ENCODE measurements at regions not wholly inside any gene's neighbourhood (a gene's known extent, or its start where the extent isn't known, plus 50 kb on each side); places are given as distances from the start of the nearest gene placed in this dataset.

- no peak for ATAC-seq (ENCODE audit: insufficient number of reproducible peaks, low FRiP score, low read depth)
- no peak overlapping the region for H3K27ac ChIP-seq
- H3K4me3 ChIP-seq: no peak overlapping the region
- H3K36me3 ChIP-seq: no peaks in the 10 kb centered on the region
- H3K9me3 ChIP-seq: no peaks in the 10 kb centered on the region
- no peak for DNase-seq (ENCODE audit: low spot score)
- TF ChIP-seq CTCF (IDR thresholded peaks at IDR 0.05): no peak
- no peaks in the 10 kb centered on the region for H3K27me3 ChIP-seq (replicated peaks; ENCODE audit: insufficient read depth)
- no peaks in the 10 kb centered on the region for H3K4me1 ChIP-seq (ENCODE audit: control insufficient read depth in 1 of 2, low read depth in 2 of 2)
Observed at GRCh38 chr12:5247144-5247543, 184.8 kb upstream of the NTF3 start.

DNA sequence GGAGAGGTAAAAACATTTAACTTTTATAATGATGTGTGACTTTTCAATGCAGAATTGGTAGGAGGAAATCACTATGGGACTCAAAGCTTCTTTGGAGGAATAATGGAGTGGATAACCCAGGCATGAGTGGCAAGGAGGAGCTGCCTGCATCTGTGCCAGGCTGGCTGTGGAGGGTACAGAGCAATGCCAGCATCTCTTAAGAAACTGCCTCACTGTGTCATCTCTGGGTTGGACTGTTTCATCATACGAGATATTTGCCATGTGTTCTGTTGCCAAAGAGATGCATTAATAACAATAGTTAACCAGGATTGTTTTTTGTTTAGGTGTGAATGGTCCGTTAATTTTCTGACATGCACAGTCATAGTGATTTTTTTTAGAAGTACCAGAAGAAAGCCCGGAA is 183.7 kb upstream of the NTF3 start:
- TF ChIP-seq CTCF (IDR thresholded peaks at IDR 0.05): no peak
- Histone ChIP-seq H3K9me3 (no peaks in the 10 kb centered on the region), H3K4me3 (no peak overlapping the region), H3K4me1 (ENCODE audit: control insufficient read depth in 1 of 2, low read depth in 2 of 2) (no peaks in the 10 kb centered on the region), H3K27me3 (replicated peaks; ENCODE audit: insufficient read depth) (no peaks in the 10 kb centered on the region), H3K36me3 (no peaks in the 10 kb centered on the region), H3K27ac (no peak overlapping the region)
- DNase-seq (ENCODE audit: low spot score): no peak
- no peak for ATAC-seq (ENCODE audit: insufficient number of reproducible peaks, low FRiP score, low read depth)

DNA sequence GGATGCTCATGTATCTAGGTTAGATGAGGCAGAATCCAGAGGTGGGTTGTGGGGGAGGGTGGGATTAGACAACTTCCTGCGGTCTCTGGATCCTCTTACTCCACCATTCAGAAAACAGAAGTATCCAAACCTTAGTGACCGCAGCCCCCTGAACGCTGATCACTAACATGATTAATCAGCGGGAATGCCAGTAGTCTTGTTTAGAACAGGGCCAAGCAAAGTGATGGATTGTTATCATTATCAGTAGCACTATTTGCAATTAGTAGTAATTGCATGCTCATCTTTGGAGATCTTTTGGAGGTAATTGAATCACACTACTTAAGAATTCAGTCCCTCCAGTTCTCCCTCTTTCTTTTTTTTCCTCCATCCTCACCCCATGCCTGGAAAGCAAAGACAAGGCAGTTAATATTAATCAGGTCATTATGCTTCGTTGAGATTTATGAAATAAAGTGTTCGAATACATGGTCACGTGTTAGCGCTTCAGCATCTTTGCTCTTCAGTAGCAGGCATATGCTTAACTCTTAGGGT is 182.8 kb upstream of the NTF3 start:
- DNase-seq (ENCODE audit: low spot score) (no peak), ATAC-seq (ENCODE audit: insufficient number of reproducible peaks, low FRiP score, low read depth) (no peak)
- Histone ChIP-seq H3K9me3 (no peaks in the 10 kb centered on the region), H3K4me1 (ENCODE audit: control insufficient read depth in 1 of 2, low read depth in 2 of 2) (no peaks in the 10 kb centered on the region), H3K27me3 (replicated peaks; ENCODE audit: insufficient read depth) (no peaks in the 10 kb centered on the region), H3K27ac (no peak overlapping the region), H3K36me3 (no peaks in the 10 kb centered on the region), H3K4me3 (no peak overlapping the region)
- no peak for TF ChIP-seq CTCF (IDR thresholded peaks at IDR 0.05)

DNA sequence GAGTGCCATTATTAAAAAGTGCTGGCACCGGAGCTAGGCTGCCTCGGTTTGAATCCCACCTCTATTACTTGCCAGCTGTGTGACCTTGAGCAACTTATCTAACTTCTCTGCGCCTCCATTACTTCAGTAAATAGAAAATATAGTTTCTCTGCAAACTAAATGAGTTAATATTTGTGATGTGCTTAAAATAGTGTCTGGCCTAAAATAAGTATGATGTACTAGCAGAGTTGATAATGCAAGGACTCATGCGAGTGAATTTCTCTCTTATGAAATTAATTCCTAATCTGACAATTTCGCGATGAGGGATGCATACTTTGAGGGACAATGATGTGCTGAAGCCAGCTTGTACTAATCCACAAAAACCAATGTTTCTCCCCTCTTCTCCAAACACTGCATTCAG is 180.8 kb upstream of the NTF3 start:
- Histone ChIP-seq H3K27me3 (replicated peaks; ENCODE audit: insufficient read depth) (no peaks in the 10 kb centered on the region), H3K27ac (no peak overlapping the region), H3K4me1 (ENCODE audit: control insufficient read depth in 1 of 2, low read depth in 2 of 2) (no peaks in the 10 kb centered on the region), H3K4me3 (no peak overlapping the region), H3K36me3 (no peaks in the 10 kb centered on the region), H3K9me3 (no peaks in the 10 kb centered on the region)
- no peak for TF ChIP-seq CTCF (IDR thresholded peaks at IDR 0.05)
- DNase-seq (ENCODE audit: low spot score) (no peak), ATAC-seq (ENCODE audit: insufficient number of reproducible peaks, low FRiP score, low read depth) (no peak)

GRCh38 chr12:5251786-5252185 is 180.1 kb upstream of the NTF3 start:
- no peak overlapping the region for H3K27ac ChIP-seq
- no peaks in the 10 kb centered on the region for H3K36me3 ChIP-seq
- H3K4me1 ChIP-seq (ENCODE audit: control insufficient read depth in 1 of 2, low read depth in 2 of 2): no peaks in the 10 kb centered on the region
- ATAC-seq (ENCODE audit: insufficient number of reproducible peaks, low FRiP score, low read depth): no peak
- no peak overlapping the region for H3K4me3 ChIP-seq
- no peaks in the 10 kb centered on the region for H3K27me3 ChIP-seq (replicated peaks; ENCODE audit: insufficient read depth)
- no peak for DNase-seq (ENCODE audit: low spot score)
- no peaks in the 10 kb centered on the region for H3K9me3 ChIP-seq
- no peak for TF ChIP-seq CTCF (IDR thresholded peaks at IDR 0.05)

Data from thoracic aorta (tissue), 2 donors.